ENCODE measurements at regions not wholly inside any gene's neighbourhood (a gene's known extent, or its start where the extent isn't known, plus 50 kb on each side); places are given as distances from the start of the nearest gene placed in this dataset.

- TF ChIP-seq ZBTB40 (IDR thresholded peaks at IDR 0.05; ENCODE audit: borderline replicate concordance) (no peak), CTCF (IDR thresholded peaks at IDR 0.05 in 2 of 3, conservative IDR thresholded peaks at IDR 0.05 in 1 of 3; ENCODE audit: control insufficient read depth in 2 of 3, extremely low read depth in 1 of 3, insufficient read depth in 1 of 3, low read depth in 3 of 3, low read length in 3 of 3) (no peak), MXI1 (IDR thresholded peaks at IDR 0.05; ENCODE audit: low read depth, low read length) (no peak), JUNB (IDR thresholded peaks at IDR 0.05) (no peak), DPF2 (IDR thresholded peaks at IDR 0.05) (no peak), ZNF384 (IDR thresholded peaks at IDR 0.05; ENCODE audit: borderline replicate concordance, low read depth, low read length) (no peak)
These were observed 442.1 kb downstream of the PCDH20 start (continued) for GRCh38 chr13:60973529-60973928.

GRCh38 chr13:60970736-60971135 lies 444.9 kb downstream of the PCDH20 start:
- RAD21 ChIA-PET (ENCODE audit: unreplicated experiment): no interaction called here
- no peak overlapping the region for H3K4me3 ChIP-seq
- no peak overlapping the region for H2AFZ ChIP-seq (ENCODE audit: control insufficient read depth, low read depth, low read length)
- intact Hi-C loops (cut with micrococcal nuclease; ENCODE audit: unreplicated experiment): no loop called here
- BruUV-seq (replicated peaks): no TSS peak
- ATAC-seq: no peak
- H4K20me1 ChIP-seq (ENCODE audit: control insufficient read depth, insufficient read depth): no peaks in the 10 kb centered on the region
- TF ChIP-seq NFXL1 (IDR thresholded peaks at IDR 0.05; ENCODE audit: borderline replicate concordance) (no peak), DPF2 (IDR thresholded peaks at IDR 0.05) (no peak)
- no peak overlapping the region for H3K9ac ChIP-seq (ENCODE audit: control insufficient read depth, insufficient read depth, low read length)
- no peak for DNase-seq (ENCODE audit: low read depth, low spot score)
- no peaks in the 10 kb centered on the region for H3K27me3 ChIP-seq (replicated peaks in 1 of 2; ENCODE audit: control insufficient read depth in 2 of 2, insufficient read depth in 2 of 2, low read length in 1 of 2)
- POLR2A ChIA-PET: no interaction called here
- H3K36me3 ChIP-seq (ENCODE audit: control insufficient read depth in 2 of 2, insufficient read depth in 2 of 2, low read length in 1 of 2): no peaks in the 10 kb centered on the region
- H3K9me3 ChIP-seq (replicated peaks; ENCODE audit: control insufficient read depth, insufficient read depth, low read length): no peaks in the 10 kb centered on the region
- in situ Hi-C loops (cut with MboI): no loop called here
- no peaks in the 10 kb centered on the region for H3K4me1 ChIP-seq (ENCODE audit: control insufficient read depth, insufficient read depth, low read length)
- 0% methylated on average over 4 of the region's 4 CpGs for WGBS (ENCODE audit: insufficient coverage, insufficient replicate concordance, low lambda C conversion rate, missing lambda C conversion rate)
- H3K4me2 ChIP-seq (ENCODE audit: control insufficient read depth, insufficient read depth): no peak overlapping the region
- no peak for FAIRE-seq
- no peaks in the 10 kb centered on the region for H3K79me2 ChIP-seq (ENCODE audit: control insufficient read depth, insufficient read depth, low read length)
- CTCF ChIA-PET: no interaction called here
- no peak overlapping the region for H3K27ac ChIP-seq (ENCODE audit: control insufficient read depth, insufficient read depth)
- SMC1A ChIA-PET (ENCODE audit: uncharacterized antibody, unreplicated experiment): no interaction called here

All from GM12878 (cell line).